Coronary artery (tissue), 2 donors: ENCODE measurements at regions not wholly inside any gene's neighbourhood (a gene's known extent, or its start where the extent isn't known, plus 50 kb on each side); places are given as distances from the start of the nearest gene placed in this dataset.

Experiments
- DNase-seq: peaks from one replicate; pipeline ENCODE4 v3.0.0-alpha.2; 2017; ENCODE audit warnings: low spot score
- H3K27ac ChIP-seq, 2 donors: fragments of 200-600 bp; sonication (generic); one replicate each; pipeline ENCODE4 v1.5.1; 2016 to 2019
- H3K4me3 ChIP-seq: fragments of 200-600 bp; sonication (generic); 2 replicates; pipeline ENCODE4 v1.5.1; 2016; ENCODE audit warnings: mild to moderate bottlenecking, moderate library complexity
- CTCF ChIP-seq: fragments of 200-600 bp; sonication (generic); IDR thresholded peaks from one replicate; pipeline ENCODE4 v1.5.1; 2019; ENCODE audit warnings: antibody characterized with exemption

- TF ChIP-seq CTCF, result no peak
- no peak for DNase-seq
- H3K27ac ChIP-seq, result no peak overlapping the region
- no peak overlapping the region for H3K4me3 ChIP-seq
Measured at GRCh38 chr5:24899180-24899579, 254.4 kb upstream of the CDH10 start.

- no peak for TF ChIP-seq CTCF
- no peak for DNase-seq
- H3K4me3 ChIP-seq, result no peak overlapping the region
- no peak overlapping the region for H3K27ac ChIP-seq
Measured at GRCh38 chr5:24864244-24864643, 219.5 kb upstream of the CDH10 start.

GRCh38 chr5:24862117-24862516 lies 217.3 kb upstream of the CDH10 start:
- TF ChIP-seq CTCF, result no peak
- Histone ChIP-seq H3K4me3 (no peak overlapping the region), H3K27ac (no peak overlapping the region)
- DNase-seq, result no peak

- H3K27ac ChIP-seq, result no peak overlapping the region
- DNase-seq, result no peak
- no peak for TF ChIP-seq CTCF
- no peak overlapping the region for H3K4me3 ChIP-seq
Measured at GRCh38 chr5:24855485-24855884, 210.7 kb upstream of the CDH10 start.

- Histone ChIP-seq H3K4me3 (no peak overlapping the region), H3K27ac (no peak overlapping the region)
- TF ChIP-seq CTCF, result no peak
- no peak for DNase-seq
Measured at GRCh38 chr5:24854850-24855249, 210.1 kb upstream of the CDH10 start.

GRCh38 chr5:24854350-24854749 lies 209.6 kb upstream of the CDH10 start:
- DNase-seq, result no peak
- H3K4me3 ChIP-seq, result no peak overlapping the region
- TF ChIP-seq CTCF, result no peak
- H3K27ac ChIP-seq, result no peak overlapping the region

- no peak for DNase-seq
- Histone ChIP-seq H3K4me3 (no peak overlapping the region), H3K27ac (no peak overlapping the region)
- no peak for TF ChIP-seq CTCF
Measured at GRCh38 chr5:24850926-24851486, 206.2 kb upstream of the CDH10 start.
